Sigmoid colon (tissue), 6 donors: ENCODE measurements at regions not wholly inside any gene's neighbourhood (a gene's known extent, or its start where the extent isn't known, plus 50 kb on each side); places are given as distances from the start of the nearest gene placed in this dataset.

Experiments
- DNase-seq: peaks from one replicate; pipeline ENCODE4 v3.0.0-alpha.2; 2019
- H3K27ac ChIP-seq, 4 donors: fragments of 200-600 bp; sonication (generic); one replicate each; pipeline ENCODE4 v1.5.1; 2016 to 2019; ENCODE audit warnings: mild to moderate bottlenecking in 1 of 4
- H3K27me3 ChIP-seq, 3 donors: fragments of 200-600 bp; sonication (generic); one replicate each; pipeline ENCODE4 v1.5.1; 2019; ENCODE audit warnings: mild to moderate bottlenecking in 1 of 3
- H3K36me3 ChIP-seq, 4 donors: fragments of 200-600 bp; sonication (generic); one replicate each; pipeline ENCODE4 v1.5.1; 2016 to 2019
- H3K4me1 ChIP-seq, 4 donors: fragments of 200-600 bp; sonication (generic); one replicate each; pipeline ENCODE4 v1.5.1; 2017 to 2019
- H3K4me3 ChIP-seq, 4 donors: fragments of 200-600 bp; sonication (generic); one replicate each; pipeline ENCODE4 v1.5.1; 2017 to 2019; ENCODE audit warnings: mild to moderate bottlenecking in 2 of 4, moderate library complexity in 1 of 4
- H3K9me3 ChIP-seq, 4 donors: fragments of 200-600 bp in 3 of 4; sonication (generic) in 3 of 4; one replicate each; pipeline versions ENCODE4 v1.5.1 to v1.6.1; 2013 to 2019
- EP300 ChIP-seq, 4 donors: sonication (generic); formaldehyde crosslinking; IDR thresholded peaks; one replicate each; pipeline ENCODE4 v1.6.1; 2017; ENCODE audit warnings: antibody characterized with exemption in 4 of 4
- POLR2A ChIP-seq, 2 donors: fragments of 450-650 bp; IDR thresholded peaks; one replicate each; pipeline ENCODE4 v1.6.1; 2016; ENCODE audit warnings: antibody characterized with exemption in 2 of 2, mild to moderate bottlenecking in 2 of 2, moderate library complexity in 2 of 2
- POLR2AphosphoS5 ChIP-seq, 4 donors: sonication (generic); formaldehyde crosslinking; IDR thresholded peaks; one replicate each; pipeline ENCODE4 v1.6.1; 2017; ENCODE audit warnings: antibody characterized with exemption in 4 of 4
- WGBS, 2 donors: extraction: QIAGEN DNeasy Blood & Tissue Kit; methylation state at CpG; one replicate each; pipeline ENCODE4 v1.1.7; 2013; 5-methylcytosine and 5-hydroxymethylcytosine counted together
- intact Hi-C: fragments of 100-400 bp; cut with DNase I; formaldehyde crosslinking; loops from one replicate; pipeline ENCODE4 v1.15.1; 2023
- TF ChIP-seq, protein P1 (sequence below), 4 experiments: fragments of 450-650 bp in 3 of 4; fragments of 200-600 bp in 1 of 4; IDR thresholded peaks; one replicate each; pipeline ENCODE4 v1.5.1; 2016 to 2019; ENCODE audit warnings: antibody characterized with exemption in 4 of 4, mild to moderate bottlenecking in 3 of 4, moderate library complexity in 2 of 4
- donor health status: healthy with polysubstance abuse.
- donor health status: healthy.

DNA sequence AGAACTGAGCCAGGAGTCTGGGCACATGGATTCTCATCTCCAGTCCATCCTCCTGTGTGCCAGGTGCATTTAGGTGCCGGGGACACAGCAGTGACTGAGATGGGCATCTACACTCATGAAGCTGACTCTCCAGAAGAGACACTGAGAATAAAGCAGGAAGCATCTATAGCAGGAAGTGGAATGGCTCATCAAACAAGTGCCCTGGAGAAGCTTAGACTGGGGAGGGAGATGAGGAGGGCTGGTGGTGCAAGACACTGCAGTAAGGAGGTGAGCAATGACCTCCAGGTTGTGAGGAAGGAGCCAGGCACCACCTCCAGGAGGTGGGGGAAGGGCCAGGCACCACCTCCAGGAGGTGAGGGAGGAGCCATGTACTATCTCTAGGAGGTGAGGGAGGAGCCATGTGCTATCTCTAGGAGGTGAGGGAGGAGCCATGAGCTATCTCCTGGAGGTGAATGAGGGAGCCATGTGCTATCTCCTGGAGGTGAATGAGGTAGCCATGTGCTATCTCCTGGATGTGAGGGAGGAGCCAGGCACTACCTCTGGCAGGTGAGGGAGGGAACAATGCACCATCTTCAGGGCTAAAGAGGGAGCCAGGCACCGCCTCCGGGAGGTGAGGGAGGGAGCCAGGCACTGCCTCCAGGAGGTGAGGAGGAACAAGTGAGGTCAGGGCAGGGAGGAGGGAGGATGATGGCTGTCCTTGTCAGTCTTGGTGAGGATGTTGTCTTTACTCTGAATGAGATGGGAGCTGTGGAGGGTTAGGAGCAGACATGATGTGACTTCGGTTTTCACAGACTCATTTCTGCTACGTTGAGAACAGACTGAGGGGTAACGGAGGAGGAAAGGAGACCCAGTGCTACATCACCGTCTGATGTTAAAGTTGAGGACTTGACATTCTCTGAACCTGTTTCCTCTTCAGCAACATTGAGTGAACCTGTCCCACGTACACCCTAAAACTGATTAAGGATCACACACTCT, 961.9 kb upstream of the TMEM132C start:
- TF ChIP-seq POLR2A (IDR thresholded peaks at IDR 0.05) (no peak), POLR2AphosphoS5 (IDR thresholded peaks at IDR 0.05) (no peak), EP300 (IDR thresholded peaks at IDR 0.05) (no peak)
- TF ChIP-seq, protein P1, sequence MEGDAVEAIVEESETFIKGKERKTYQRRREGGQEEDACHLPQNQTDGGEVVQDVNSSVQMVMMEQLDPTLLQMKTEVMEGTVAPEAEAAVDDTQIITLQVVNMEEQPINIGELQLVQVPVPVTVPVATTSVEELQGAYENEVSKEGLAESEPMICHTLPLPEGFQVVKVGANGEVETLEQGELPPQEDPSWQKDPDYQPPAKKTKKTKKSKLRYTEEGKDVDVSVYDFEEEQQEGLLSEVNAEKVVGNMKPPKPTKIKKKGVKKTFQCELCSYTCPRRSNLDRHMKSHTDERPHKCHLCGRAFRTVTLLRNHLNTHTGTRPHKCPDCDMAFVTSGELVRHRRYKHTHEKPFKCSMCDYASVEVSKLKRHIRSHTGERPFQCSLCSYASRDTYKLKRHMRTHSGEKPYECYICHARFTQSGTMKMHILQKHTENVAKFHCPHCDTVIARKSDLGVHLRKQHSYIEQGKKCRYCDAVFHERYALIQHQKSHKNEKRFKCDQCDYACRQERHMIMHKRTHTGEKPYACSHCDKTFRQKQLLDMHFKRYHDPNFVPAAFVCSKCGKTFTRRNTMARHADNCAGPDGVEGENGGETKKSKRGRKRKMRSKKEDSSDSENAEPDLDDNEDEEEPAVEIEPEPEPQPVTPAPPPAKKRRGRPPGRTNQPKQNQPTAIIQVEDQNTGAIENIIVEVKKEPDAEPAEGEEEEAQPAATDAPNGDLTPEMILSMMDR (IDR thresholded peaks at IDR 0.05) = no peak
- Histone ChIP-seq H3K36me3 (no peaks in the 10 kb centered on the region), H3K4me1 (no peaks in the 10 kb centered on the region), H3K4me3 (no peak overlapping the region), H3K27me3 (peaks cover 0 to 8% (median 0%) of the 10 kb centered on the region in 3 donors), H3K27ac (no peak overlapping the region), H3K9me3 (no peaks in the 10 kb centered on the region)
- intact Hi-C loops = no loop called here
- DNase-seq = no peak
- WGBS, 2 donors = 92% methylated on average over 8 of the region's 8 CpGs

DNA sequence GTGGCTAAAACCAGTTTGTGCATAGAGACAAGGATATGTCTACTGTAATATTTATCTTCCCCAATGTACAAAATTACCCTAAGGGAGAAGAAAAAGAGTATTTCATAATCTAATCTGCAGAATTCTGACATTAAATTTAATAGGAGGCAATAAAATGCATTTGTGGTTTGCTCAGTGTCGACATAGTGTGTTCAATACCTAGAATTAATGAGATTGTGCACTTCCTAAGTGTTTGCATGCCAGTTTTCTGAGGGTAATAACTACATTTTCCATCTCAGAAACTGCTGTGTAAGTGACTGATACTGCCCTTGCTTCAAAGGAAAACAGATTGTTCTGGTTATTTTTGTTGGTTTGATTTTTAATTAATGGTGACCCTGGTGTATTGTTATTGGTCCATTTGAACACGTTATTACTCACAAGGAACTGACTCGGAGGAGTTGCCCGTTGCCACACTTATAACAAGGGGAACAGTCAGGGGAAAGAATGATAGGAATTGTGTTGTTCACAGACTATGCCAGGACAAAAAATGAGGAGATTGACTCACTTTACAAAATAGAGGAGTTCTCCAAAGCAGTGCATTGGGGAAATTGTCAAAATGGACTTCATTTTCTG, 960.3 kb upstream of the TMEM132C start:
- TF ChIP-seq POLR2AphosphoS5 (IDR thresholded peaks at IDR 0.05) (no peak), POLR2A (IDR thresholded peaks at IDR 0.05) (no peak), EP300 (IDR thresholded peaks at IDR 0.05) (no peak)
- TF ChIP-seq, protein P1 (IDR thresholded peaks at IDR 0.05) = no peak
- no peak overlapping the region for H3K4me3 ChIP-seq
- no peaks in the 10 kb centered on the region for H3K4me1 ChIP-seq
- H3K36me3 ChIP-seq = no peaks in the 10 kb centered on the region
- no peaks in the 10 kb centered on the region for H3K9me3 ChIP-seq
- H3K27me3 ChIP-seq = peaks cover 0 to 8% (median 0%) of the 10 kb centered on the region in 3 donors
- no peak for DNase-seq
- H3K27ac ChIP-seq = no peak overlapping the region
- intact Hi-C loops = no loop called here
- WGBS, 2 donors = 59 to 74% methylated on average over 4 of the region's 4 CpGs

DNA sequence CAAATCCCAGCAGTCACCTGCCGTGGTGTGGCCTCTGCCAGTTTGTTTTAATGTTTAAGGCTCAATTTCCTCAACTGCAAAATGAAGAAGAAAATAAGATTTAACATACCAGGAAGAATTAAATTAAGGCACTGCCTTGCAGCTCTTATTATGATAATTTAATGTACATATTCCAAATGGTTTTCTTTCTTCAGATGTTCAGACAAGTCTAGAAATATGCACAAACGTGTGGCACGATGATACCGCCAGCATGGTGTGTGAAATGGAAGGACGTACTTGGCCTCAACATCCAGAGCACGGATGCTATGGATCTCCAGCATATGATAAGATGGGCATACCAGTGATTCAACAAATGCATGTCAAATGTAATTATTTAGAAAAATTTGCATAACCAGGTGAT, 959.4 kb upstream of the TMEM132C start:
- Histone ChIP-seq H3K4me1 (no peaks in the 10 kb centered on the region), H3K27ac (no peak overlapping the region), H3K27me3 (peaks cover 0 to 8% (median 0%) of the 10 kb centered on the region in 3 donors), H3K9me3 (no peaks in the 10 kb centered on the region), H3K36me3 (no peaks in the 10 kb centered on the region), H3K4me3 (no peak overlapping the region)
- WGBS, 2 donors = 86 to 87% methylated on average over 6 of the region's 6 CpGs
- DNase-seq = no peak
- TF ChIP-seq POLR2A (IDR thresholded peaks at IDR 0.05) (no peak), POLR2AphosphoS5 (IDR thresholded peaks at IDR 0.05) (no peak), EP300 (IDR thresholded peaks at IDR 0.05) (no peak)
- TF ChIP-seq, protein P1 (IDR thresholded peaks at IDR 0.05) = no peak
- intact Hi-C loops = no loop called here

DNA sequence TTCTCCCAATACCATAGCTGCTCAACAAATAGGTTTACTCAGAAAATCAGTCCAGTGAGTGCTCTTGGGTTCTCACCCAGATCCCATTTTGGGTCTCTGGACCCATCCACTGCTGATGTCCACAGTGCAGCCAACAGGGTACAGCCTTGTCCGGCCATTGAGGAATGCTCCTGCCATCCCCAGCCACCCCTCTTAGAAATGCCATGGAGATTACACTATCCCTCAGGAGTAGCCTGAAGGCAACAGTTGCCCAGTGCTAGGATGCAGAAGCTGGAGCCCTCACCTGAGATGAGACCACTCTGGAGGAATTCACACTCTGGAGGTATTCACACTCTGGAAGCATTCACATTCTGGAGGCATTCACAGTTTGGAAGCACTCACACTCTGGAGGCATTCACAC, 958.8 kb upstream of the TMEM132C start:
- H3K27ac ChIP-seq = no peak overlapping the region
- H3K36me3 ChIP-seq = no peaks in the 10 kb centered on the region
- intact Hi-C loops = no loop called here
- WGBS, 2 donors = 89 to 95% methylated on average over 1 of the region's 1 CpG
- H3K4me1 ChIP-seq = no peaks in the 10 kb centered on the region
- peaks cover 0 to 8% (median 0%) of the 10 kb centered on the region in 3 donors for H3K27me3 ChIP-seq
- TF ChIP-seq POLR2AphosphoS5 (IDR thresholded peaks at IDR 0.05) = no peak
- TF ChIP-seq EP300 (IDR thresholded peaks at IDR 0.05) = no peak
- TF ChIP-seq, protein P1 (IDR thresholded peaks at IDR 0.05) = no peak
- TF ChIP-seq POLR2A (IDR thresholded peaks at IDR 0.05) = no peak
- no peak for DNase-seq
- H3K4me3 ChIP-seq = no peak overlapping the region
- H3K9me3 ChIP-seq = no peaks in the 10 kb centered on the region
